GM12878 (cell line): ENCODE measurements at regions not wholly inside any gene's neighbourhood (a gene's known extent, or its start where the extent isn't known, plus 50 kb on each side); places are given as distances from the start of the nearest gene placed in this dataset.

Experiments used
- ATAC-seq: fragments of 200-7000 bp; cut with Tn5 transposase; 3 replicates; pipeline ENCODE4 v1.9.1; 2020; ENCODE audit warnings: mild to moderate bottlenecking, moderate library complexity
- BruUV-seq: library from RNA; stranded (reverse); fragments of 400-500 nt; replicated peaks from 2 replicates; lab custom pipeline; 2021; lab: Mats Ljungman, UMichigan
- CTCF ChIA-PET: fragments of 300-600 bp; sonication (Branson Sonifier 250); formaldehyde crosslinking; extraction: SDS; loops from one replicate; lab custom pipeline; 2021; ENCODE audit warnings: inconsistent platforms; lab: Yijun Ruan, JAX
- POLR2A ChIA-PET: fragments of 350-600 bp; formaldehyde crosslinking; extraction: SDS; loops from one replicate; lab custom pipeline; 2021; ENCODE audit warnings: inconsistent platforms; lab: Charles Lee
- RAD21 ChIA-PET: fragments of 300-600 bp; sonication (Branson Sonifier 250); formaldehyde crosslinking; loops from one replicate; lab custom pipeline; 2023; ENCODE audit warnings: antibody characterized with exemption; ENCODE audit not compliant: unreplicated experiment; lab: Charles Lee
- SMC1A ChIA-PET: fragments of 300-600 bp; sonication (Branson Sonifier 250); formaldehyde crosslinking; loops from one replicate; lab custom pipeline; 2023; ENCODE audit not compliant: unreplicated experiment, uncharacterized antibody; lab: Charles Lee
- DNase-seq: peaks from one replicate; pipeline ENCODE4 v3.0.0-alpha.2; 2011; ENCODE audit warnings: low read depth, low spot score
- FAIRE-seq: peaks from 3 replicates; lab custom pipeline; 2011; peaks lifted over from hg19 to GRCh38; lab: Jason Lieb, UNC
- H2AFZ ChIP-seq: 2 replicates; pipeline ENCODE4 v1.6.0; 2011; ENCODE audit warnings: low read depth, low read length, control low read depth; ENCODE audit not compliant: control insufficient read depth
- H3K27ac ChIP-seq: 2 replicates; pipeline ENCODE4 v1.5.1; 2011; ENCODE audit warnings: control low read depth; ENCODE audit not compliant: control insufficient read depth, insufficient read depth
- H3K27me3 ChIP-seq, 2 experiments: replicated peaks in 1 of 2; 2 replicates each; pipeline versions ENCODE4 v1.6.0 to v1.6.1; 2011; ENCODE audit warnings: low read length in 1 of 2; ENCODE audit not compliant: control insufficient read depth in 2 of 2, insufficient read depth in 2 of 2
- H3K36me3 ChIP-seq, 2 experiments: 2 replicates each; pipeline ENCODE4 v1.5.1; 2011; ENCODE audit warnings: low read length in 1 of 2; ENCODE audit not compliant: control insufficient read depth in 2 of 2, insufficient read depth in 2 of 2
- H3K4me1 ChIP-seq: 2 replicates; pipeline ENCODE4 v1.6.1; 2011; ENCODE audit warnings: mild to moderate bottlenecking, low read length, moderate library complexity, mixed read lengths; ENCODE audit not compliant: control insufficient read depth, insufficient read depth
- H3K4me2 ChIP-seq: 2 replicates; pipeline ENCODE4 v1.6.0; 2011; ENCODE audit warnings: control low read depth; ENCODE audit not compliant: control insufficient read depth, insufficient read depth
- H3K4me3 ChIP-seq: fragments of 200-600 bp; sonication (generic); 2 replicates; pipeline ENCODE4 v1.5.1; 2016
- H3K79me2 ChIP-seq: 2 replicates; pipeline ENCODE4 v1.6.0; 2011; ENCODE audit warnings: low read length; ENCODE audit not compliant: control insufficient read depth, insufficient read depth
- H3K9ac ChIP-seq: 2 replicates; pipeline ENCODE4 v1.8.0; 2011; ENCODE audit warnings: low read length, control low read depth, mixed read lengths; ENCODE audit not compliant: control insufficient read depth, insufficient read depth
- H3K9me3 ChIP-seq: replicated peaks from 3 replicates; pipeline ENCODE4 v1.5.1; 2011; ENCODE audit warnings: mild to moderate bottlenecking, low read length; ENCODE audit not compliant: control insufficient read depth, insufficient read depth
- H4K20me1 ChIP-seq: 2 replicates; pipeline ENCODE4 v1.6.0; 2011; ENCODE audit not compliant: control insufficient read depth, insufficient read depth
- POU2F2 ChIP-seq: IDR thresholded peaks from 3 replicates; pipeline ENCODE4 v1.6.1; 2011; ENCODE audit warnings: low read depth, mild to moderate bottlenecking, low read length, borderline replicate concordance
- RB1 ChIP-seq: fragments of 450-650 bp; formaldehyde crosslinking; IDR thresholded peaks from 2 replicates; pipeline ENCODE4 v1.6.1; 2017; ENCODE audit warnings: mild to moderate bottlenecking, borderline replicate concordance
- RCOR1 ChIP-seq: conservative IDR thresholded peaks from 2 replicates; pipeline ENCODE4 v1.6.1; 2012; ENCODE audit warnings: low read depth, low read length, improper control_type of control experiment
- REST ChIP-seq: IDR thresholded peaks from 2 replicates; pipeline ENCODE4 v1.6.1; 2012; ENCODE audit warnings: mild to moderate bottlenecking, low read depth, low read length
- RFX5 ChIP-seq: IDR thresholded peaks from 2 replicates; pipeline ENCODE4 v1.6.1; 2011; ENCODE audit warnings: low read depth, low read length, improper control_type of control experiment
- RUNX3 ChIP-seq: IDR thresholded peaks from 2 replicates; pipeline ENCODE4 v1.6.1; 2012; ENCODE audit warnings: low read length, inconsistent platforms
- WGBS: methylation state at CpG from one replicate; pipeline ENCODE4 v1.1.6; 2016; ENCODE audit warnings: low lambda C conversion rate; ENCODE audit not compliant: insufficient replicate concordance, insufficient coverage; ENCODE audit errors: missing lambda C conversion rate; 5-methylcytosine and 5-hydroxymethylcytosine counted together
- in situ Hi-C: fragments of 300-500 bp; cut with MboI; formaldehyde crosslinking; loops from 9 replicates; pipeline ENCODE4 v1.14.3; 2018; ENCODE audit warnings: mixed read lengths
- intact Hi-C: fragments of 100-400 bp; cut with micrococcal nuclease; formaldehyde crosslinking; loops from one replicate; pipeline ENCODE4 v1.14.2; 2022; ENCODE audit not compliant: unreplicated experiment

GRCh38 chrX:99820197-99820596 is 589.9 kb downstream of the PCDH19 start (continued):
- no peak for TF ChIP-seq REST
- TF ChIP-seq POU2F2: no peak
- TF ChIP-seq RUNX3: no peak
- no peak for TF ChIP-seq RFX5
- no peak for TF ChIP-seq RCOR1

GRCh38 chrX:99800016-99800415 is 610.1 kb downstream of the PCDH19 start:
- intact Hi-C loops (no loop called here), in situ Hi-C loops (no loop called here)
- WGBS: 24% methylated on average over 1 of the region's 1 CpG
- DNase-seq: no peak
- ChIA-PET SMC1A (no interaction called here), POLR2A (no interaction called here), RAD21 (no interaction called here), CTCF (no interaction called here)
- Histone ChIP-seq H3K9me3 (no peaks in the 10 kb centered on the region; the same call in 2 of the 3 replicates), H2AFZ (no peak overlapping the region), H3K27ac (no peak overlapping the region), H3K4me1 (no peaks in the 10 kb centered on the region), H3K36me3 (no peaks in the 10 kb centered on the region), H4K20me1 (no peaks in the 10 kb centered on the region), H3K4me3 (no peak overlapping the region), H3K4me2 (no peak overlapping the region), H3K79me2 (no peaks in the 10 kb centered on the region), H3K27me3 (no peaks in the 10 kb centered on the region), H3K9ac (no peak overlapping the region)
- no peak for ATAC-seq
- no peak for FAIRE-seq
- TF ChIP-seq REST (no peak), RB1 (no peak)
- BruUV-seq: no TSS peak
